Muscle layer of colon (tissue), 2 donors: ENCODE measurements at regions not wholly inside any gene's neighbourhood (a gene's known extent, or its start where the extent isn't known, plus 50 kb on each side); places are given as distances from the start of the nearest gene placed in this dataset.

Experiments used
- H3K27ac ChIP-seq: one replicate; pipeline ENCODE4 v1.7.0; 2013; ENCODE audit warnings: low read depth, mild to moderate bottlenecking, low read length, moderate library complexity
- H3K27me3 ChIP-seq, 2 donors: one replicate each; pipeline ENCODE4 v1.7.0; 2013; ENCODE audit warnings: low read length in 2 of 2, mild to moderate bottlenecking in 2 of 2; ENCODE audit not compliant: insufficient read depth in 2 of 2, control insufficient read depth in 1 of 2
- H3K36me3 ChIP-seq: one replicate; pipeline ENCODE4 v1.7.0; 2013; ENCODE audit warnings: mild to moderate bottlenecking, low read length; ENCODE audit not compliant: insufficient read depth
- H3K4me1 ChIP-seq: one replicate; pipeline ENCODE4 v1.7.0; 2013; ENCODE audit warnings: mild to moderate bottlenecking, low read length; ENCODE audit not compliant: insufficient read depth
- H3K4me3 ChIP-seq, 2 donors: one replicate each; pipeline ENCODE4 v1.7.0; 2013; ENCODE audit warnings: low read length in 2 of 2, low read depth in 1 of 2, mild to moderate bottlenecking in 1 of 2, moderate library complexity in 1 of 2
- H3K9ac ChIP-seq: one replicate; pipeline ENCODE4 v1.7.0; 2013; ENCODE audit warnings: low read length
- H3K9me3 ChIP-seq: one replicate; pipeline ENCODE4 v1.7.0; 2013; ENCODE audit warnings: mild to moderate bottlenecking, low read length
- donor health status: abdominal sarcoma.
- donor health status: Adenocarcinoma of cecum.

DNA sequence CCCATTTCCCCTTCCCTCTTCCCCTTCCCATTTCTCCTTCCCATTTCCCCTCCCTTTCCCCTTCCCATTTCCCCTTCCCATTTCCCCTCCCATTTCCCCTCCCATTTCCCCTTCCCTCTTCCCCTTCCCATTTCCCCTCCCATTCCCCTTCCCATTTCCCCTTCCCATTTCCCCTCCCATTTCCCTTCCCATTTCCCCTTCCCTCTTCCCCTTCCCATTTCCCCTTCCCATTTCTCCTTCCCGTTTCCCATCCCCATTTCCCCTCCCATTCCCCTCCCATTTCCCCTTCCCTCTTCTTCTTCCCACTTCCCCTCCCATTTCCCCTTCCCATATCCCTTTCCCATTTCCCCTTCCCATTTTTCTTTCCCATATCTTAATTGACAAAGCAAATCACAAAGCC lies 109.0 kb downstream of the OLFM1 start:
- no peaks in the 10 kb centered on the region for H3K9me3 ChIP-seq
- peaks cover 16 to 53% of the 10 kb centered on the region in 2 donors for H3K27me3 ChIP-seq
- H3K4me3 ChIP-seq = no peak overlapping the region
- H3K27ac ChIP-seq = no peak overlapping the region
- H3K36me3 ChIP-seq = no peaks in the 10 kb centered on the region
- H3K4me1 ChIP-seq = no peaks in the 10 kb centered on the region
- no peak overlapping the region for H3K9ac ChIP-seq

DNA sequence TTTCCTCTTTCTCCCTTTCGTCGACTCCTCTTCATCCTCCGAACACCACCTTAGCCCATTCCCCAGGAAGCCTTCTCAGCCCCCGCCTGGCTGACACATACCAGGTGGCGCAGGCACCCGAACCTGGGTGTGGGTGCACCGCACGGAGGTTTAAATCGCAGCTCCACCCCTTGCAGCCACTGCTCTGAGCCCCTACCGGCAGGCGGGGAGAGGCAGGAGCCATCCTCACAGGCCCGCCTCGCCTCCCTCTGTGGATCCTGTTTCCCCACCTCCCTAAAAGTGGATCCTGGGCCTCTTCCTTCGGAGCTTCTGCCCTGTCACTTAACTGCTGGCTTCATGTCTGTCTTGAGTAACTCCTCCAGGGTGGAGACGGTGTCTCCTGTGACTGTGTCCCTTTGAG lies 110.7 kb downstream of the OLFM1 start:
- no peaks in the 10 kb centered on the region for H3K36me3 ChIP-seq
- no peak overlapping the region for H3K27ac ChIP-seq
- peaks cover 16 to 42% of the 10 kb centered on the region in 2 donors for H3K27me3 ChIP-seq
- H3K9me3 ChIP-seq = no peaks in the 10 kb centered on the region
- H3K9ac ChIP-seq = no peak overlapping the region
- no peak overlapping the region for H3K4me3 ChIP-seq
- no peaks in the 10 kb centered on the region for H3K4me1 ChIP-seq

DNA sequence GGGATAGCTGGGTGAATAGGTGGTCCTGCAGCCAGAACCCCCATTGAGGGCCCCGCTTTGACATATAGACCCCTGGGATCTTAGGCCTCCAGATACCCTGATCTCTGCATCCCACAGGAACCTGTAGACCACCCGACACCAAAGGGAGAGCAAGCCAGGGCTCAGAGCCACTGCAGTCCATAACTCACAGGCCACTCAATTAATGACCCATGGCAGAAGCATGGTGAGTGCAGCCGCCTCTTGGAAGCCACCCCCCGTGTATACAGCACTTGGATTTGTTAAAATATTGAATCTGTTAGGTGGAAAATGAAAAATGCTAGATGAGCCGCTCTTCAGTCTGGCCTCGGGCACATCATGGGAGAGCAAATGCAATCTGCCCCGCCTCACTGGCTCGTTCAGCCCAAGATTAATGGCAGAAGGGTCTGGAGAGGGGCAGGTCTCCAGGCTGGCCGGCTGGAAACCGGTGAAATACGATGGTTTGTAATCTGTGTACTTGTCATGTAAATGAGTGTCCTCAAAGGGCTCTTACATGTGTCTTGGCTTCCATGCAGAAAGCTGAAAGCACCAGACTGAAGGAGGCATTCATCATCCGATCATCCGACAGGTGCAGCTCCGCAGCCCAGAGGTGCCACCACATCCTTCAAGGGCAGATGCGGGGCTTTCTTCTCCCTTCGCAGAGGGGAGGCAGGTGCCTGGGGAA lies 111.3 kb downstream of the OLFM1 start:
- no peaks in the 10 kb centered on the region for H3K36me3 ChIP-seq
- no peak overlapping the region for H3K27ac ChIP-seq
- no peaks in the 10 kb centered on the region for H3K4me1 ChIP-seq
- no peak overlapping the region for H3K4me3 ChIP-seq
- no peaks in the 10 kb centered on the region for H3K9me3 ChIP-seq
- H3K9ac ChIP-seq = no peak overlapping the region
- H3K27me3 ChIP-seq = peaks cover 16 to 36% of the 10 kb centered on the region in 2 donors

DNA sequence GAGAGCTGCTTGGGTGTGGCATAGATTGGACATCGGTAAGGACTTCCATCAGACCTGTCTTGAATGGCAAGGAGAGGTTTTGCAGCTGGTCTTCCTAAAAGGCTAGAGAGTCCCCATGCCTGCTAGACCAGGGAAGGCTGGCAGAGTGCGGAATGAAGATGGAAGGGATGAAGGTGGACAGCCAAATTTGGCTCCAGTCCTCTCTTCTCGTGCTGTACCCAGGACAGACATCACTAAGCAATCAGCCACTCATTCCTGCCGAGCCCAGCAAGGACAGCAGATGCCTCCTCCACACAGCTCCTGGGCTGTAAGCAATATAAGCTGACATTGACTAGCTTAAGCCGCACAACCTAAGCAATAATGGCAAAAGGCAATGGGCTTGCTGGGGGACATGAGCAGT lies 112.0 kb downstream of the OLFM1 start:
- no peak overlapping the region for H3K4me3 ChIP-seq
- H3K27me3 ChIP-seq = peaks cover 16 to 29% of the 10 kb centered on the region in 2 donors
- H3K36me3 ChIP-seq = no peaks in the 10 kb centered on the region
- no peaks in the 10 kb centered on the region for H3K4me1 ChIP-seq
- no peak overlapping the region for H3K9ac ChIP-seq
- H3K9me3 ChIP-seq = no peaks in the 10 kb centered on the region
- H3K27ac ChIP-seq = no peak overlapping the region

DNA sequence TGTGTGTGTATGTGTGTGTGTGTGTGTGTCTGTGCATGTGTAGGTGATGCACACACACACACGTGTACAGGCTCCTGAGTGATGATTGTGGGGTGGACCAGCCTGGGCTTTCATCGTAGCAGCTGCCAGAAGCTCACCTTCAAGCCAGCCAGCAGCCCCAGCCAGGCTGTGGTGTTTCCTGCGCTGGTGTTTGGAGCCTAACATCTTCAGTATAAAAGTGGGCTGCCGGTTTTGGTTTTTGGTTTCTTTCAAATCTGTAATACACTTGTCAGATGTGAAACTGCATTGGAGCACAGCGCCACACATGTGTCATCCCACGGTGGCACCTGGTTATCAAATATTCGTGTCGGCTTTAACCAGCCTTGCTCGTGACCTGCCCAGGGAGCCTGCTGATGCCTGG lies 114.2 kb downstream of the OLFM1 start:
- H3K27ac ChIP-seq = no peak overlapping the region
- peaks cover 9 to 22% of the 10 kb centered on the region in 2 donors for H3K27me3 ChIP-seq
- H3K9ac ChIP-seq = no peak overlapping the region
- no peaks in the 10 kb centered on the region for H3K4me1 ChIP-seq
- H3K9me3 ChIP-seq = no peaks in the 10 kb centered on the region
- H3K36me3 ChIP-seq = no peaks in the 10 kb centered on the region
- no peak overlapping the region for H3K4me3 ChIP-seq

DNA sequence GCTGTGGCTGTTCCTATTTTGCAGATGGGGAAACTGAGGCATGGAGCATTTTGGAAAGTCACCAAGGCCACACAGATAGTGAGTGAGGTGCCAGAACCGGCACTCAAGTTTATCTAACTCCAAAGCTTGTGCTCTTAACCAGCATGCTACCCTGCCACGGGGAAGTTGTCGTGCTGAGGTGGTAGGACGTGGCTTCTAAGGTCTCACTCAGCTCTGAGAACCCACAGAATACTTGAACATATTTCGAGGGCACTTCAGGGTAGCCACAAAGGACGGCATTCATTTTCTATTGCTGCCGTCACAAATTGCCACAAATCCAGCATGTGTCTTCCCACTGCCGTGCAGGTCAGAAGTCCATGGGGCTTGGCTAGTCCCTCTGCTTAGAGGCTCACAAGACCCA lies 116.7 kb downstream of the OLFM1 start:
- H3K36me3 ChIP-seq = no peaks in the 10 kb centered on the region
- H3K27me3 ChIP-seq = peaks cover 3 to 4% of the 10 kb centered on the region in 2 donors
- H3K9ac ChIP-seq = no peak overlapping the region
- H3K9me3 ChIP-seq = no peaks in the 10 kb centered on the region
- no peaks in the 10 kb centered on the region for H3K4me1 ChIP-seq
- H3K27ac ChIP-seq = no peak overlapping the region
- no peak overlapping the region for H3K4me3 ChIP-seq

DNA sequence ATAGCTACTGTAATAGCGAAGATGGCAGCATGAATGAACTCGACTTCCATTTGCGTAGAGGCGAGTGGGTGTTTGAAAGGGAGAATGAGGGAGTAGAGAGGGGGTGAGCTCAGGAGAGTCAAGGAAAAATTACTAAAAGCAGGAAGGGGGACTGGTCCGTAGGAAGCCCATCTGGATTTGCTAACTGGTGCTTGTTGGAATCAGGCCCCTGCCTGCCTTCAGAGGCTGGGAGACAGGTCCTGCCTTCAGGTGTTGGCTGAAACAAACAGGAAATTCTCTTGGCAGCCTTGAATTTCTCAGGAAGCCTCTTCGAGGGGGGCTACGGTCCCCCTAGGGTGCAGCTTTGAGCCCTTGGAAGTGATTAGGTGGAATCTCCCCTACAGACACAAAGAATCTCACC lies 121.7 kb downstream of the OLFM1 start:
- Histone ChIP-seq H3K9ac (no peak overlapping the region), H3K27me3 (no peaks in the 10 kb centered on the region)

DNA sequence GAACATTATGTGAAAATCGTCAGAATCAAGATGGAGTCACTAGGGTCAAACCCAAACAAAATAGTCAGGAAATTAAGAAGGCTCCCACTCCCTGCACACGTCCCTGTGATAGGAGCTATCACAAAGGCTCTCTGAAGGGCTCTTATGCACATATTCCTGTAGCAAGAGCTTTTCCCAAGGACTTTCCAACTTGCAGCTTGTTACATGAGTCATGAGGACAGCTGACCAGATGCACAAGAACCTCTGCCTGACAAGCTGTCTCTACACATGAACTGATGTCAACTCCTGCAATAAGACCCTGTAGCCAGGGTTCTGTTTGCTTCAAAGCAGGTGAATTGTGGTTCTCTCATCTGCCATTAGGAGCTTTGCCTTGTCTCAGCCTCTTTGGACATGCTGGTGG lies 122.4 kb downstream of the OLFM1 start:
- H3K4me1 ChIP-seq = no peaks in the 10 kb centered on the region
- no peaks in the 10 kb centered on the region for H3K9me3 ChIP-seq
- no peak overlapping the region for H3K9ac ChIP-seq
- H3K27ac ChIP-seq = no peak overlapping the region
- H3K36me3 ChIP-seq = no peaks in the 10 kb centered on the region
- no peaks in the 10 kb centered on the region for H3K27me3 ChIP-seq
- no peak overlapping the region for H3K4me3 ChIP-seq

More for the DNA sequence above, 121.7 kb downstream of the OLFM1 start:
- no peak overlapping the region for H3K4me3 ChIP-seq
- no peaks in the 10 kb centered on the region for H3K9me3 ChIP-seq
- no peak overlapping the region for H3K27ac ChIP-seq
- no peaks in the 10 kb centered on the region for H3K4me1 ChIP-seq
- H3K36me3 ChIP-seq = no peaks in the 10 kb centered on the region

DNA sequence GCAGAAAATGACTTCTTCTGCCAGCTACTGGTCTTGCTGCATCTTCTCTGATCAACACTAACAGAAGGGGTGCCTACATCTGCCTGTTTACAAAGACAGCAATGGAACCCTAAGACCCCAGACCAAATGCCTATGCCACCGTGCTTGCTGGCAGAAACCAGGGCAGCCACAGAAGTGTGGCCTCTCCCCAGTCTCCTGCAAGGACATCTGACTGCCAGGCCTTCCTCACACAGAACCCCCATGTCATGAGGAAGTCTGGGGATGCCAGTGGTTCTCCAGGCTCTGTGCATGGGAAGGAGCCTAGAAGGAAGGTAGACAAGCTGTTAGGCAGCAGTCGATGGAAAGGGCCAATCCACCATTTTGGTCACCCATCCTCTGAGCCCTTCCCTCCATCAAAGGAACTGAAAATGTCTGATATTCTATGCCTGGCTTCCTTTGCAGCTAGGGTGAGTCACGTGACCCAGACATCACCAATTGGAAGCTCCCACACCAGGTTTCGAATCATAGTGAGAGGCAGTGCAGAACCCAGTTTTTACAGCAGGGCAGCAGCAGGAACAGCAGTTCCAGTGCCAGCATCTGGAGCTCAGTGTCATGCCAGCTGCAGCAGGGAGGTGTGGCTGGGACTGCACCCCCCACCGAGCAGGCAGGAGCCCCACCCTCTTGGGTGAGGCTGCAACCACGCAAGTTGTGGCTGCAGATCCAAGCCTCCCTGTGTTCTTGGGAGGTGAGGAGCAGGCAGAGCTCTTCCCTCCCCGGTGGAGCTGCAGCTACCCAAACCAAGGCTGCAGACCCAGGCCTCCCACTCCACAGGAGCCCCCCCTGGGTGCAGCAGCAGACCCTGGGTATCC lies 123.4 kb downstream of the OLFM1 start:
- Histone ChIP-seq H3K9ac (no peak overlapping the region), H3K27me3 (no peaks in the 10 kb centered on the region), H3K4me1 (peaks cover 7% of the 10 kb centered on the region)

DNA sequence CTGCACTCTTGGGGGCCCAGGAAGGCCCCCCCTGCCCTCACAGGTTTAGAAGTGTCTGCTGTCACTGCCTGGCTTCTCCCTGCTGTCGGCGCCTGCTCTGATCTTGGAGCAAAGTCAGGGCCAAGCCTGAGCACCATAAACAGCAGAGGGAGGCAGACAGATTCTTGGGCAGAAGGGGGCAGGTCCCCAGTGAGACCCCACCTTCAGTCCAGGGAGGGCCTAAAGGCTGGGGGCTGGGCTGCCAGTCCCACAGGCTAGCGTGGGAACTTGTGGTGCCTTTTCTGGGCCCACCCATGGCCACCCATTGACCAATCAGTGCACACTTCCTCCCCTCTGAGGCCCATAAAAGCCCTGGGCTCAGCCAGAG lies 124.0 kb downstream of the OLFM1 start:
- no peak overlapping the region for H3K9ac ChIP-seq
- H3K36me3 ChIP-seq = no peaks in the 10 kb centered on the region
- H3K9me3 ChIP-seq = no peaks in the 10 kb centered on the region
- H3K4me3 ChIP-seq = no peak overlapping the region
- peaks cover 13% of the 10 kb centered on the region for H3K4me1 ChIP-seq
- H3K27me3 ChIP-seq = no peaks in the 10 kb centered on the region
- no peak overlapping the region for H3K27ac ChIP-seq

More for the DNA sequence above, 123.4 kb downstream of the OLFM1 start:
- Histone ChIP-seq H3K4me3 (no peak overlapping the region), H3K9me3 (no peaks in the 10 kb centered on the region), H3K27ac (no peak overlapping the region), H3K36me3 (no peaks in the 10 kb centered on the region)

DNA sequence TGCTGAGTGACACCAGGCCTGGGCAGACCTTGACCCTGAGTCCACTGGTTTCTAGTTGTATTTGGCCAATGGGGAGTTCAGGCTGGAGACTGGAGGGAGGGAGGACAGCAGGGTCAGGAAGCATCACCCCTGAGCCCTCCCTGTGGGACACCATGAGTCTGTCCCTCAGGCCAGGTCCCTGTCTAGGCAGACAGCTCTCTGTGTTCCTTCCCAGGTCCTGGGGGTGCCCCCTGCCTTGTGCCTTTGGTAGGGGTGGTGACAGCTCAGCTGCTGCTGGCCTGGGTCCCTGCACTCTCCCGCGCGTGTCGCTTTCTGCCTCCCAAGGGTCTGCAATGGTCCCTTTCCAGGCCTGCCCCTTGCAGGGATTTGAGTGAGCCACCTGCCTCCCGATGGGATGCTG lies 125.5 kb downstream of the OLFM1 start:
- Histone ChIP-seq H3K27me3 (peaks cover 0 to 7% of the 10 kb centered on the region in 2 donors), H3K4me3 (no peak overlapping the region), H3K9me3 (no peaks in the 10 kb centered on the region), H3K9ac (no peak overlapping the region), H3K27ac (no peak overlapping the region), H3K36me3 (no peaks in the 10 kb centered on the region), H3K4me1 (peaks cover 23% of the 10 kb centered on the region)
